ENCODE measurements at regions not wholly inside any gene's neighbourhood (a gene's known extent, or its start where the extent isn't known, plus 50 kb on each side); places are given as distances from the start of the nearest gene placed in this dataset.

- TF ChIP-seq SPI1 (IDR thresholded peaks at IDR 0.05; ENCODE audit: borderline replicate concordance, low read depth) (no peak), GABPA (IDR thresholded peaks at IDR 0.05; ENCODE audit: low read depth) (no peak), CTCF (IDR thresholded peaks at IDR 0.05; ENCODE audit: insufficient read depth, low read length) (no peak)
- TF ChIP-seq, protein P1, sequence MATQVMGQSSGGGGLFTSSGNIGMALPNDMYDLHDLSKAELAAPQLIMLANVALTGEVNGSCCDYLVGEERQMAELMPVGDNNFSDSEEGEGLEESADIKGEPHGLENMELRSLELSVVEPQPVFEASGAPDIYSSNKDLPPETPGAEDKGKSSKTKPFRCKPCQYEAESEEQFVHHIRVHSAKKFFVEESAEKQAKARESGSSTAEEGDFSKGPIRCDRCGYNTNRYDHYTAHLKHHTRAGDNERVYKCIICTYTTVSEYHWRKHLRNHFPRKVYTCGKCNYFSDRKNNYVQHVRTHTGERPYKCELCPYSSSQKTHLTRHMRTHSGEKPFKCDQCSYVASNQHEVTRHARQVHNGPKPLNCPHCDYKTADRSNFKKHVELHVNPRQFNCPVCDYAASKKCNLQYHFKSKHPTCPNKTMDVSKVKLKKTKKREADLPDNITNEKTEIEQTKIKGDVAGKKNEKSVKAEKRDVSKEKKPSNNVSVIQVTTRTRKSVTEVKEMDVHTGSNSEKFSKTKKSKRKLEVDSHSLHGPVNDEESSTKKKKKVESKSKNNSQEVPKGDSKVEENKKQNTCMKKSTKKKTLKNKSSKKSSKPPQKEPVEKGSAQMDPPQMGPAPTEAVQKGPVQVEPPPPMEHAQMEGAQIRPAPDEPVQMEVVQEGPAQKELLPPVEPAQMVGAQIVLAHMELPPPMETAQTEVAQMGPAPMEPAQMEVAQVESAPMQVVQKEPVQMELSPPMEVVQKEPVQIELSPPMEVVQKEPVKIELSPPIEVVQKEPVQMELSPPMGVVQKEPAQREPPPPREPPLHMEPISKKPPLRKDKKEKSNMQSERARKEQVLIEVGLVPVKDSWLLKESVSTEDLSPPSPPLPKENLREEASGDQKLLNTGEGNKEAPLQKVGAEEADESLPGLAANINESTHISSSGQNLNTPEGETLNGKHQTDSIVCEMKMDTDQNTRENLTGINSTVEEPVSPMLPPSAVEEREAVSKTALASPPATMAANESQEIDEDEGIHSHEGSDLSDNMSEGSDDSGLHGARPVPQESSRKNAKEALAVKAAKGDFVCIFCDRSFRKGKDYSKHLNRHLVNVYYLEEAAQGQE (IDR thresholded peaks at IDR 0.05; ENCODE audit: insufficient replicate concordance, low read depth), result no peak
- no peak overlapping the region for H3K4me3 ChIP-seq (replicated peaks; ENCODE audit: insufficient read depth, low read length)
Observed at GRCh38 chr22:47433627-47434026, 671.2 kb downstream of the TBC1D22A start.

GRCh38 chr22:47432683-47433082 lies 670.2 kb downstream of the TBC1D22A start:
- TF ChIP-seq POLR2AphosphoS5 (IDR thresholded peaks at IDR 0.05; ENCODE audit: low read depth) (no peak), SPI1 (IDR thresholded peaks at IDR 0.05; ENCODE audit: borderline replicate concordance, low read depth) (no peak), GABPA (IDR thresholded peaks at IDR 0.05; ENCODE audit: low read depth) (no peak), CTCF (IDR thresholded peaks at IDR 0.05; ENCODE audit: insufficient read depth, low read length) (no peak)
- TF ChIP-seq, protein P1 (IDR thresholded peaks at IDR 0.05; ENCODE audit: insufficient replicate concordance, low read depth), result no peak
- Histone ChIP-seq H3K4me3 (replicated peaks; ENCODE audit: insufficient read depth, low read length) (no peak overlapping the region), H3K27me3 (ENCODE audit: insufficient read depth, poor library complexity, severe bottlenecking) (no peaks in the 10 kb centered on the region), H3K27ac (replicated peaks) (no peak overlapping the region)
- DNase-seq (ENCODE audit: low read depth in 1 of 2, low spot score in 1 of 2), result no peak

More at GRCh38 chr22:47433627-47434026, 671.2 kb downstream of the TBC1D22A start:
- Histone ChIP-seq H3K27me3 (ENCODE audit: insufficient read depth, poor library complexity, severe bottlenecking) (no peaks in the 10 kb centered on the region), H3K27ac (replicated peaks) (no peak overlapping the region)
- no peak for DNase-seq (ENCODE audit: low read depth in 1 of 2, low spot score in 1 of 2)

DNA sequence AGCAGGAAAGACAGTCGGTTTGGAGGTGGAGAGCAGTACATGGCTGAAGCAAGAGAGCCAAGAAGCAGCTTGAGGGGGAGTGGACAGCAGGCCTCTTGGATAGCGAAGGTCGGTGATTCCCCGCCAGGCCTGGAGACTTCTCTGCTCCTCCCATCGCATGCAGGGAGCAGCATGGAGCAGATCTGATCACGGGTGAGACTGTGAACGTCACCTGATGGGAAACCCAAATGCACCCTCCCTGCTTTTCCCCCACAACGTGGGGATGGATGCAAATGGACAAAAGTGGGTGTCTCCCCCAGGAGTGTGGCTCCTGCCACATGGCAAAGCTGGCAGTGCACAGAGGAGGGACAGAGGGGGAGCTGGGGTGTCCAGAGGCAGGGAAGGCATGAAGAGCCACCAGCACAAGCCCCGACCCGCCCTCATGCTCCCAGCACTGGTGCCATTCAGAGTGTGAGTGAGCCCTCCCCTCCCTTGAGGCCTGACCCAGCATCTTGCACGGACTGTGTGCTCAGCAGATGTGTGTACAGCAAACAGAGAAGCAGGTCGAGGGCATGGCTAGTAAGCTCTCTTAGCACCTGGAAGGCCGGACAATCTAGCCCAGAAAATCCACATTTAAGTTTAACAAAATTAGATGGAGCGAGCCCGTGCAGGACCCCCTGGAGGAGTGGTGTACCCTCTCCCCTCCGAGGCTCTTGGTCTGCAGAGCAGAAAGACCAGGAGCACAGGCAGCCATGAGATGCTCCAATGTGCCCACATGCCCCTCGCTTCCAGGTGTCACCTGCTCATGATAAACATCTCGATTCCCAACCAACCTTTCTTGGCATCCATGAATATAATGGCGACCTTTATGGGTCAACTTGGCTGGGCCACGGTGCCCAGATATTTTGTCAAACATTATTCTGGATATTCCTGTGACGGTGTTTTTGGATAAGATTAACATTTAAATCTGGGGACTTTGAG lies 661.7 kb downstream of the TBC1D22A start:
- TF ChIP-seq GABPA (IDR thresholded peaks at IDR 0.05; ENCODE audit: low read depth) (no peak), CTCF (IDR thresholded peaks at IDR 0.05; ENCODE audit: insufficient read depth, low read length) (no peak), POLR2AphosphoS5 (IDR thresholded peaks at IDR 0.05; ENCODE audit: low read depth) (no peak), SPI1 (IDR thresholded peaks at IDR 0.05; ENCODE audit: borderline replicate concordance, low read depth) (no peak)
- TF ChIP-seq, protein P1 (IDR thresholded peaks at IDR 0.05; ENCODE audit: insufficient replicate concordance, low read depth), result no peak
- DNase-seq (ENCODE audit: low read depth in 1 of 2, low spot score in 1 of 2), result no peak
- Histone ChIP-seq H3K27me3 (ENCODE audit: insufficient read depth, poor library complexity, severe bottlenecking) (no peaks in the 10 kb centered on the region), H3K4me3 (replicated peaks; ENCODE audit: insufficient read depth, low read length) (no peak overlapping the region), H3K27ac (replicated peaks) (no peak overlapping the region)

All from HL-60 (cell line).